UCSD-AML1 (cell line): ENCODE measurements at regions not wholly inside any gene's neighbourhood (a gene's known extent, or its start where the extent isn't known, plus 50 kb on each side); places are given as distances from the start of the nearest gene placed in this dataset.
A peak's percentile ranks its signal among the peaks of the same experiment; 100 is the strongest.

Experiments used
- DNase-seq: peaks from one replicate; lab custom pipeline; 2025; ENCODE audit not compliant: unreplicated experiment; lab: John Stamatoyannopoulos, UW

DNA sequence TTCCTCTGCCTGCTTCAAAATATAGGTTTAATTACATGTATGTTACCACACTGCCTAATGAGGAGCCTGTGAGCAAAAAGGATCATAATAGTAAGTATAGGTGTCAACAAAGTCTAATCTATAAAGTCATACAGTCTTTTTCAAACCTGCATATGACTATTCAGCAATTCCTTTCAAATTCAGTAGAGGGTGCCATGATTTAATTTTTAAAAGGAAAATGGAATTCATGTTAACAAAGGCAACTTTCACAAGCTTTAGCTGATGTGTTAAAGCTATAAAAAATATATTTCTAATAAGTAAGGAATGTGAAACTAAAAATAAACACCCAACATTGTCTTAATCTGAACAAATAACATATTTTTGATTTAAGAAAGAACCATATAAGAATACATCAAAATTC is 52.1 kb downstream of the MPP7 start:
- no peak for DNase-seq

DNA sequence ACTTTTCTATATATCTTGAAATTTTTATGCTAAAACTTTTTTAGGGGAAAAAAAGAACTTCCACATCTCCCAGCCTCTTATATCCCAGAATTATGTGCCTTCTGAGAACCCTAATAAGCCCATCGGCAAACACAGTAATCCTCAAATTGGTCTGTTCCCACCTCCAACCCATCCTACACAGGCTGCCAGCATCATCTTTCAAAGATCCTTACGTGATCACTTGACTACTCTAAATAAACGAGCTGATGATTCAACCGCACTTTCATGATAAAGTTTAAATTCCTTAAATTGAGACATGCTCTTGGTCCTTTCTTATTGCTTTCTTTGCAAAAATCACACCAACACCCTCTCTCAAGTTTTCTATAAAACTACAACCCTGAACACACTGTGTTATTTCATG is 52.5 kb downstream of the MPP7 start:
- DNase-seq, result no peak

DNA sequence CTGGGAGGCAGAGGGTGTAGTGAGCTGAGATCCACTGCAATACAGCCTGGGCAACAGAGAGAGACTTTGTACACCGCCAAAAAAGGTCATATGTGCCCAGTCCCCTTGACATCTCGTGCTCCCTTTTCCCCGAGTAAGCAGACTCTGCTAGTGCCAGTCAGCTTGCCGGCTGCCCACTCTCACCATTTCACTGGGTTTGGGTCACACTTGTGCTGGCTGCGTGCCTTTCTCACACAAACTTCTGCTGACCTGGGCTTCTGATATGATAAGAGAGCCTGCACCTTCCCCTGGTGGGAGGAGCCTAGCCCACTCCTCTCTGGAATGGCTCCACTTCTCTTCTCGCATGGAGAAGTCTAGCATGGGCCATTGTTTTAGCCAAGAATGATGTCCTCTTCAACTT is 53.4 kb downstream of the MPP7 start:
- DNase-seq, result no peak

DNA sequence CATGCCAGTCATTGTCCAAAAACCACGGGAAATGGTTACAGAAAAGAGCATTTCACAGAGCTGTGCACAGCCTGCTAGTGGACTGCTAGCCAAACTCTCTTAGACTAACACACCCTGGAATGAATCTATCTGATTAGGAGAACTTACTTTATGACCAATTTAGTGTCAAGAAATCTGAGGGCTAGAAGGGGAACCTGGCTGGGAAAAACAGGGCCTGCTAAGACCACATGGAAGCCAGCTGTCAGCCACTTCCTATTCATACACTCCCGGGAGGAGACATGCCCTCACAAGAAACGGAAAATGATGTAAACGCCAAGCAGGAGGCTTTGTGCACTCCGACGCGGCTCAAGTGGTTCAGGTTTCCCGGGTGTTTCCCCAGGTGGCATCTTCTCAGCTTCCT is 54.8 kb downstream of the MPP7 start:
- peak; percentile 65 for DNase-seq

DNA sequence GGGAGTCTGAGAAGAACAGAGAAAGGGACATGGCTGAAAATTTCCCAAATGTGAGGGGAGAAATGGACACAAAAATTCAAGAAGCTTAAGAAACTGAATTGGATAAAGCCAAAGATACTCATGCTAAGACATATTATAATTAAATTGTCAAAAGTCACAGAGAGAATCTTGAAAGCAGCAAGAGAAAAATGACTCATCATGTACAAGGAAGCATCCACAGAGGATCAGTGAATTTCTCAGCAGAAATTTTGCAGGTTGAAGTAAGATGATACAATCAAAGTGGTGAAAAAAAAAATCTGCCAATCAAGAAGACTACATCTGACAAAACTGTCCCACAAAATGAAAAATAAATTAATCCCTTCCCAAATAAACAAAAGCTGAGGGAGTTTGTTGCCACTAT is 56.8 kb downstream of the MPP7 start:
- no peak for DNase-seq

DNA sequence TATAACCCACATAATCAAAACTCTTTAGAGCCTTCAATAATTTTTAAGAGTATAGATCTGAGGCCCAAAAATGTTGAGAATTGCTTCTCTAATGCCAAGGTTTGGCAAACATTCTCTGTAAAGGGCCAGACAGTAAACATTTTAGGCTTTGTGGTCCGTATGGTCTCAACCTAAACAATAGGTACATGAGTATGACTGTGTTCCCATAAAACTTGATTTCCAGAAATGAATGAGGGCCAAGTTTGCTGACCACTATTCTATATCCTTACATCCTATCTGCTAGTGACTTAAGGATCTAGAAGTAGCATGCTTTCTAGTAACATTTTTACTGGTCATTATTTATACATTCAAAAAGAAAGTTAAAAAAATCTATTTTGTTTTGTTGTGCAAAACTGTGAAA is 58.9 kb downstream of the MPP7 start:
- no peak for DNase-seq

DNA sequence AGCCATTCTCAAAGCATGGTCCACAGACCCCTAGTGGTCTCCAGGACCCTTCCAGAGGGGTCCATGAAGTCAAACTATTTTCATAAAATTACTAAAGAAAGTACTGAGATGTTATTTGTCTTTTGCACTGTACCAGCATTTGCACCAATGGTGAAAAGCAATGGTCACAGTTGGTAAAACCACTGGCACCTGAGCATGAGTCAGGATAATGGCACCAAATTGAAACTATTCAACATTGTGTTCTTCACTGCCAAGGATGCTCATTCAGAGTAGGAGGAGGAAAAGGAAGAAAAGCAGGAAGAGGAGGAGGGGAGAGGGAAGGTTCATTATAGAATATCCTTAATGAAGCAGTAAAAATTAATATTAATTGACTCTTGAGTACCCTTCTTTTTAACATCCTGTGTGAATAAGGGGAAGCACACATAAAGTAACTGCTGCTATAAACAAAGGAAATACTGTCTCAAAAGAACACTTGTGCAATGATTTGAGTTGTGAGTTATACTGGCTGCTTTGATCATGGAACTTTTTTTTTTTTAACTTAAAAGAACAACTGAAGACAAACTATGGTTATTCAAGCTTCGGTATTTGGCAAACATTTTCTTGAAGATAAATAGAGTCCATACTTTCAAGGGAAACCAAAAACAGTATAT is 60.2 kb downstream of the MPP7 start:
- no peak for DNase-seq

DNA sequence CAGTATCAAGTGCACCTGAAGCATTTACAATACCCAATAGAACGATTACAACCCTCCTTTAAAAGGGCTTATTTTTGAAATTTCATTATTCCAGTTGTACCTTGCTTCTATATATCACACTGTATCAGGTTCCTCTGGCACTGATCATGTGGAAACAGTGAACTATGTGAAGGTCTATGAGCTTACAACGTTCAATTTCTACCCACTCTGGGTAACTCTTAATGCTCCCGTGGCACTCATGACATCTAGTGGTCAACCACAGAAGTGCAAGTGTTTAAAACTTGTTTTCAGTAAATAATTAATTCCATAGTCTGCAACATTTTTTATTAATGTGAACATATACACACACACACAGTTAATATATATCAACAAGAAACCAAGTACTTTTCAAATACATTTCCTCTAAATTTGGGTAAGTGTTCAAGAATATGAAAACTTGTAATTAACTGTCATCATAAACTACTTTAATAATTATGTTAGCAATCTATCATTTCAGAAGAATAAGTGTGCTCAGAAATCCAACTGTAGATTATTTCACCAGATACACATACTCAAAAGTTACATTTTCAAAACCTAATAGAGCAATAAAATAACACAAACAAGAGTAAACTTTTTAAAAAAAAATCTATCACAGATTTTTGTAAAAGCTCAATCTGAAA is 61.0 kb downstream of the MPP7 start:
- DNase-seq, result no peak

DNA sequence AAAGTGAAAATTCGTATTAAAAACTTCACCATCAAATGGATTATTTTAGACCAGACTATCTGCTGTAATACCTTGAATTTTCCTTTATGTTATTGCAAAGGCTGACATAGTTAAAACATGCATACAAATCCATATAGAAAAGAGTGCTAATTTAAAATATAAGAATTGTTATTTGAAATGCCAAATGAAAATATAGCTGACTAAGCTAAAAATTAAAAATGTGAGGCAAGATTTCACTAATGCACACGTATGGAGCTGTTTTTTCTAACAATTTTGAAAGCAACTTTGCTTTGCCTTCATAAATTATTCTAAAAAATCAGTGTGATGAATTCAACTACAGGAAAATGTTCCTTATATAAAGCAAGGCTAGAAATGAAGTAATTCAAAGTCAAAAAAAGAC is 62.5 kb downstream of the MPP7 start:
- no peak for DNase-seq

DNA sequence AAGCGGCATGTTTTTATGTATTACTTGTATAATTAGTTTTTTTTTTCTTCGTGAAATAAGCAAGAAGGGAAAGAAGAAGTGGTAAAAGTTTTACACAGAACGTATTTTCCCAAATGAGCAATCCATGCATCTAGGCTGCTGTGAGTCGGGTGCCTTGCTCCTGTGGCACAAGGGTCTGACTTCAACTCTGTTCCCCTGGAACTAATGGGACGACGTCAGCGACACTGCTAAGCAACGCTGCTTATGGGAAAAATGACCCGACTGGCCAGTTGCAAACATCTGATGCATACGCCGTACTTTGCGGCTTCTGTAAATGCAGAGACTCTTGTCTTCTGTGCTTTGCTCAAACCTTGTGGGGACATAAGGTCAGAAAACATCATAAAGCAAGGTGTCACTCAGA is 66.3 kb downstream of the MPP7 start:
- DNase-seq, result no peak

DNA sequence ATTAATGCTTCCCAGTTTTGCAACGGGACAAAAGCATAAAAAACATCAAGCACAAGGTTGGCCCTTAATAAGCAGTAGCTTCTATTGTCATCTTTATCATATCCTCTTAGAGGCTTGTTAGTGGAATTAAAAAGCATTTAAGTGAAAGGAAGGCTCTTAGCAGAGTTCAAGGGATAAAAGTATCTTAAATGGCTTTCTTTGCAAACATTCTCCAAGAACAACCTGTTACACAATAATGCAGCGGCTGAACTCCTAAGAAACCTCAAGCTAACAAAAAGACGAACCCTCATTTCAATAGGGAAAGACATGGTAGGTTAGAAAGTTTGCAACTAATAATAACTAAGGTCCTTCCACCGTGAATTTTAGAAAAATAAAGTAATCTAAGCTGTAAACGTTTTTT is 82.1 kb downstream of the MPP7 start:
- no peak for DNase-seq

DNA sequence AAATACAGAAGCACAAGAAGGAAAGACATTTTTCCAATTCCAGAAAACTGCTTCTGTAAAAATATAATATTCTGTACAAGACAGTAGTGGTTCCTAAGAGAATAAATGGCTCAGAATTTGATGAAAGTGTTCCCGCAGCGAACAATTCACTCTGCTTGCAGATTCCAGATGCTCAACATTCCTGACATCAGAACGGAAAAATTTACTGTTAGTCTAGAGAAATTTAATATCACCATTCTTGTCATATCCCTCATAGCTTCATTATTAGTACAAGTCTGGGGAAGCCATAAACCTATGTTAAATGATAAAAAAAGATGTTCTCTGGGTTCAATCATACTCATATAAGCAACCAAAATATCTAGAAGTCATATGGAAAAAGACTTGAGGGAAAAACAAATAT is 83.6 kb downstream of the MPP7 start:
- DNase-seq, result no peak

DNA sequence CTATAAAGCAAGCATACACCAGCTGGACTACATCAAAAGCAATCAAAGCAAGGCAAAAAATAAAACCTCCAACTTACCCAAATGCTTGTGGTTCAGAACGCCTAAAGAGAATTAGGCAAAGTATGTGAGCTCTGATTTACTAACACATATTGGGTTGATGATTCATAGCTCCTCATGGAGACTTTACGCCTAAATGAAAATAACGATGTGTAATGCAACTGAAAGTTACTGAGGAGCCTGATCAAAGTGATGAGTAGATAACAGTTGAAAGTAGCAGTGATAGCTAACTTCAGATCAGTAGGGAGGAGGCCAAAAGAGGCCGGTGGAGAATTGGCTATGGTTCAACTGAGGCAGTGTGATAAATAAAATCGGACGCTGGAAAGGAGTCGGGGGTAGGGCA is 85.0 kb downstream of the MPP7 start:
- DNase-seq, result no peak

DNA sequence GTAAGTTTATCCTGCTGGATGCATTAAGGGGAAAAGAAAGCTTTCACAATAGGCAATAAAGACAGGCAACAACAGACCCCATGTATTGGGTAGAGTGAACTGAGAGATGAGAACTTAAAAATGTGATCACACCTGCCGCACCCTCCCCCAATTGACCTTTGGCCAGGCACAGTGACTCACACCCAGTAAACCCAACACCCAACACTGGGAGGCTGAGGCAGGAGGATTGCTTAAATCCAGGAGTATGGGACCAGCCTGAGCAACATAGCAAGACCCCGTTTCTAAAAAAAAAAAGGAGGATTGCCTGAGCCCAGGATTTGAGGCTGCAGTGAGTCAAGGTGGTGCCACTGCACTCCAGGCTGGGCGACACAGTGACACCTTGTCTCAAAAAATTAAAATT is 86.9 kb downstream of the MPP7 start:
- DNase-seq, result no peak

DNA sequence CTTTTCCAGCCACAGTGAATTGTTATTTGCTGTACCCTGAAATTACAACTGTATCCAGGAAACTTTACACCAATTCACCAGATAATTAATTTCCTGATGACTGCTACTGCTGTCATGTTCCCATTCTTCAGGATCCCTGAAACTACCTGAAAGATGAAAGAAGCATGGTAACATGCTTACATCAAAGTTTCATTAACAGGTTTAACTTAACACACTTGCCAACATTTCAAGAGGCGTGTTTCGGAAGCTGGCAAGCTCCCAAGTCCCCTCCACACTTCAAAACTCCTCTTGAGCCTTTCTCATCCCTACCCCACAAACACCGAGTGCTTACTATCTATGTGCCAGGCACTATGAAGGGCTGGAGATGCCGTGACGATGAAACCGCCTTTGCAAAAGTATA is 88.6 kb downstream of the MPP7 start:
- no peak for DNase-seq

DNA sequence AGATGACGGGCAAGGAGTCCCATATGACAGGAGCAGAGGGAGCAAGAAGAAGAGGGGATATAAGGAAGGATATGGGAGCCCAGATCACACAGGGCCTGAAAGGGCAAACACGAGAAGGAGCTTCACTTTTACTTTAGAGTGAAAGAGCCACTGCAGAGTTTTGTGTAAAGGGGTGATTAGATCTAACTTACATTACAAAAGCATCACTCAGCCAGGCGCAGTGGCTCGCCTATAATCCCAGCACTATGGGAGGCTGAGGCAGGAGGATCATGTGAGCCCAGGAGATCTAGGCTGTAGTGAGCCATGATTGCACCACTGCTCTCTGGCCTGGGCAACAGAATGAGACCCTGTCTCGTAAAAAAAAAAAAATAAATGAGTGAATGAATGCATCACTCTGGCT is 91.1 kb downstream of the MPP7 start:
- DNase-seq, result no peak

DNA sequence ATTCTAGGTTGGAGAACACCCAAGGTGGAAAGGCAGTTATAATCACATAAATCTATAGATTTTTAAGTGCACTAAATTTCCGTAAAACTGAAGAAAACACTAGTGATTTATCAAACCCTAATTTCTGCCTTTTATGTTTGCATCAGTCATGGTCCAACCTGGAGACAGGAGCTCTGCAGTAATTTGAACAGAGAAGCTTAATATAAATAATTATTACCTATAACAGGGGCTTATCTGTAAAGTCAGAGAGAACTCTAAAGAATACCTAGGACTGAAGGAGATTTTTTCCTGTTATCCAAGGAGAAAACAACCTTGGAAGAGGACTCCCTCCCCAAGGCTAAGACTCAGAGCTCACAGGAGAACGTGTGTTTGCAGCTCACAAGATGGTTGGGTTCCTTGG is 95.1 kb downstream of the MPP7 start:
- DNase-seq, result no peak

DNA sequence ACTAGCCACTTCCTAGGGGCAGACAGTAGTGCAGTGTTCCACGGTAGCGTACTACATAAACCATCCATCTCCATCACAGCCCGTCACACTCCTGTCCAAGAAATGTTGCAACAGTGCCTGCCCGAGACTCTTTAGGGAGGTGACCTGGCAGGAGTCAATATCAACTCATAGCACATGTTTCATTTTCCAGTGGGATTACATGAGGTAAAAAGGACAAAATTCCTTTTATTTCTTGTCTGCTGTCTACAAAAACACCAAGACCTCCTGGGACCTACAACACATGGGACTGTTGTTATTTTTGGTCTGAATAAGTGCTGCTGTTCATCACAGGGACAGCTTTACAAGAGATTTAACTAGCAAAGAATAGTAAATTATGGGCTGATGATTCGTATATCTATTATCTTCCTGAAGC is 99.9 kb downstream of the MPP7 start:
- no peak for DNase-seq

DNA sequence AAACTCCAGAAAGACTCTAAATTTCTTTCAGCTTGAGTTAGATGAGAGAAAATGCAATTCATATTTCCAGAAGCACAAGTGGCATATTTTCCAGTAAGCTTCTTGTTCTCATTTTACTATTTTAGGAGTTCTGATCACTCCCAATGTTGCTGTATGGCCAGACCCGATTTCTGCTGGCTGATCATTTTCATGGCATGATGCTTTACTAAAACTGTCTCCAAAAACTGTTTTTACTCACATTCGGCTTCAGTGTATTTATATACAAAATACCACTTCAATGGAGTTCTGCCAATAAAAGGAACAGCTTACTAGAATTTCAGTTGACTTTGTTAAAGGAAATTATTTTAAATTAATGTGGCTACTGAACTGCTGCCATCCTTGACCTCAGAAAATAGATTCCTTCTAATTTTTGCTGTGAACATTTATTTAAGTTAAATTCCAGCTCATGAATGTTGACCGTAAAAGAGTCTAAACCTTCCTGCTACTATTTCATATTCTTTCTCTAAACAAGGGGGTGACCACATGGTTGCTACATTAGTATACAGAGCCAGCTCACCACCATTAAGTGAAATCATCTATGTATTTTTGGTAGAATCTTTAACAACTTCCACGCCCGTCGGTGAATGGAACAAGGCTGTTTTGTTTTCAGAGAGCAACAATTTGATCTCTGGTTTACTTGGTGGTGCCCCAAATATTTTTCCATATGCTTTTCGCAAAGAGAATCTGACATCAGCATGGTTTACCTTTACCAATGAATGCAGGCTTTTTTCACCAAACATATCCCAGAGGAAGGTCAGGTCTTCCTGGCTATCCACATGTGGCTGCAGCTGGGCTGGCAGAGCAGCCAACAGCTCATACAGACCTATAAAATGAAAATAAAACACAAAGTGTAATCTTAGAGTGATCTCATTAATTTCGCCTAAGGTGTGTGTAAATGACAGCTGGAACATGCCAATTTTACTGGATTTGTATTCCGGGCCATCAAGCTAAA is 101.2 kb downstream of the MPP7 start:
- no peak for DNase-seq

DNA sequence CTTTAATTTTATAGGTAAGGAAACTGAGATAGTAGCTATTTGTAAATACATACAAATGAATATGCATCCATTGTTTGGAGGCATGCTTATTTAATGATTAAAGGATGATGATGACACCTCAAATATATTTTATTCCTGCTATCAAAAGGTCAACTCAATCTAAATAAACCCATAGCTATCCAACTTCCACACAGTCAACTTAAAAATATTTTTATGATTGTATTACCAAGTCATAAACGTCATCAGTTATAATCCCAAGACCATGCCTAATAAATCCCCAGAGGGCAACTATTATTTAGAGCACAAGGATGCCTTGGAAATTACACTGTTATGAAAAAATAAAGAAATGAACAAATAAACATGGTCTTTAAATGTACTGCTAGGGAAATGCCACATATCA is 102.1 kb downstream of the MPP7 start:
- no peak for DNase-seq

DNA sequence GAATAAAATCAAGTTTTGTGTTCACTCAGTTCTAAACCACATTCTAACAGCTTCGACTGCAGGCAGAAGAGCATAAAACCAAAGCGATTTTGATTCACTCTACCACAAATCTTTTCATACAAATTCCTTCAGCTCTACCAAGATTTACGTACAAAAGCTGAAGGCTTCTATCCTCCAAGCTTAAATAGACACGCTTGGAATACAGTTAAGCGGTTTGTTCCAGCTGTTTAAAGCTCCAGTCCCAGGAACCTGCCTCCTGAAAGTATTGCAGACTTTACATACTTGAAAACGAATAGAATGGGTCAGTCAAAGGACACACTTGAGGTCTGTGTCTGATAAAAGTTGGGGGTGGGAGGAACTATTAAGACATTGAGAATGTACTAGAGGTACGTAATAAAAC is 102.9 kb downstream of the MPP7 start:
- DNase-seq, result no peak

DNA sequence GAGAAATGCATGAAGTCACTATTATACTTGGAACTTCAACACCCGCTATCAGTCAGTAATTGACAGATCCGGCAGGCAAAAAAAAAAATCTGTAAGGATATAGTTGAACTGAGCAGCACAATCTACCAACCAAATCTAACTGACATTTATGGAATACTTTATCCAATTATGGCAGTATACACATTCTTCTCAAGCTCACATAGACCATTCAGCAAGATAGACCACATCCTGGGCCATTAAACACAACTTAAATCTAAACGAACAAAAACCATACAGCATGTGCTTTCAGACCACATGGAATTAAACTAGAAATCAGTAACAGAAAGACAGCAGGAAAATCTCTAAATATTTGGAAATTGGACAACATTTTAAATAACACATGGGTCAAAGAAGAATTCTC is 112.7 kb downstream of the MPP7 start:
- no peak for DNase-seq
